PFSK-1 (cell line): ENCODE measurements at regions not wholly inside any gene's neighbourhood (a gene's known extent, or its start where the extent isn't known, plus 50 kb on each side); places are given as distances from the start of the nearest gene placed in this dataset.

Experiments
- POLR2AphosphoS5 ChIP-seq: IDR thresholded peaks from 2 replicates; pipeline ENCODE4 v1.6.1; 2012; ENCODE audit warnings: low read depth, mild to moderate bottlenecking, control low read depth, low read length, moderate library complexity
- TAF1 ChIP-seq: IDR thresholded peaks from 2 replicates; pipeline ENCODE4 v1.6.1; 2012; ENCODE audit warnings: low read length, control low read depth, borderline replicate concordance; ENCODE audit not compliant: insufficient read depth
- TF ChIP-seq, protein P1 (sequence below), 2 experiments: IDR thresholded peaks; 2 replicates each; pipeline versions ENCODE4 v1.6.1 to v1.8.0; 2011 to 2012; ENCODE audit warnings: low read depth in 2 of 2, low read length in 2 of 2, control low read depth in 1 of 2, inconsistent platforms in 1 of 2, mild to moderate bottlenecking in 1 of 2, moderate library complexity in 1 of 2; ENCODE audit not compliant: insufficient read depth in 1 of 2

DNA sequence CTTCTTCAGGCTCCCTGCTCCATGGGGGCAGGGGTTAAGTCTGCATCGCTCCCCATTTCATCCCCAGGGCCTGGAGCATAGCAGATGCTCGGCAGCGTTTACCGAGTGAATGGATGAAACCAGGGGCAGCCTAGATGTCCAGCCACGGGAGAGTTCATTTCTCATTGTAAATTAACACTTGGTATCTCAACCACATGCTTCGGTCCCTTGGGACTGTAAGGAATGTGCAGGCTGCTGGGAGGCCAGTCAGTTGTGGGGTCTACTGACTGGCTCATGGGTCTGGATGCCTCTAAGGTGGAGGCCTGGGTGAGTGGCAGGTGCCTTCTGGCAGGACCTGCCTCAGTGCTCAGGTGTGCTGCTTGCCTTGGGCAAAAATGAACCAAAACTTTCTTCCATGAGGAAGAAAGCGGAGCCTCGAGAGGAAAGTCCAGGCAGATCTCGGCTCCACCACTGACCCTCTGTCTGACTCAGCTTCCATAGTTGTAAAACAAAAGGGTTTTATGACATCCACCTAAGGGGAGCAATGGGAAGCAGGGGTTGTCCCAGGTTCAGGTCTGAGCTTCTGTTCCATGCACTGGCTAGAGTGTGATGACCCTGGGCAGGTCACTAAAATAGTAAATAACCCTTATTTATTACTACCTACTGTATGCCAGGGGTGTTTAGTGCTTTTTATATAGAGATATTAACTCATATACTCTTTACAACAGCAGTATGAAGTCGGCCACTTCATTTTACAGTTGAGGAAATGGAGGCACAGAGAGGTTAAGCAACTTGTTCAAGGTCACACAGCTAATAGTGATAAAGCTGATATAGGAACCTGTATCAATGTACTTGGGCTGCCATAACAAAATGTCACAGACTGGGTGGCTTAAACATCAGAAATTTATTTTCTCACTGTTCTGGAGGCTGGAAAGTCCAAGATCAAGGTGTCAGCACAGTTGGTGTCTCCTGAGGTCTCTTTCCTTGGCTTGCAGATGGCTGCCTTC, 144.3 kb upstream of the STX18 start:
- TF ChIP-seq, protein P1, sequence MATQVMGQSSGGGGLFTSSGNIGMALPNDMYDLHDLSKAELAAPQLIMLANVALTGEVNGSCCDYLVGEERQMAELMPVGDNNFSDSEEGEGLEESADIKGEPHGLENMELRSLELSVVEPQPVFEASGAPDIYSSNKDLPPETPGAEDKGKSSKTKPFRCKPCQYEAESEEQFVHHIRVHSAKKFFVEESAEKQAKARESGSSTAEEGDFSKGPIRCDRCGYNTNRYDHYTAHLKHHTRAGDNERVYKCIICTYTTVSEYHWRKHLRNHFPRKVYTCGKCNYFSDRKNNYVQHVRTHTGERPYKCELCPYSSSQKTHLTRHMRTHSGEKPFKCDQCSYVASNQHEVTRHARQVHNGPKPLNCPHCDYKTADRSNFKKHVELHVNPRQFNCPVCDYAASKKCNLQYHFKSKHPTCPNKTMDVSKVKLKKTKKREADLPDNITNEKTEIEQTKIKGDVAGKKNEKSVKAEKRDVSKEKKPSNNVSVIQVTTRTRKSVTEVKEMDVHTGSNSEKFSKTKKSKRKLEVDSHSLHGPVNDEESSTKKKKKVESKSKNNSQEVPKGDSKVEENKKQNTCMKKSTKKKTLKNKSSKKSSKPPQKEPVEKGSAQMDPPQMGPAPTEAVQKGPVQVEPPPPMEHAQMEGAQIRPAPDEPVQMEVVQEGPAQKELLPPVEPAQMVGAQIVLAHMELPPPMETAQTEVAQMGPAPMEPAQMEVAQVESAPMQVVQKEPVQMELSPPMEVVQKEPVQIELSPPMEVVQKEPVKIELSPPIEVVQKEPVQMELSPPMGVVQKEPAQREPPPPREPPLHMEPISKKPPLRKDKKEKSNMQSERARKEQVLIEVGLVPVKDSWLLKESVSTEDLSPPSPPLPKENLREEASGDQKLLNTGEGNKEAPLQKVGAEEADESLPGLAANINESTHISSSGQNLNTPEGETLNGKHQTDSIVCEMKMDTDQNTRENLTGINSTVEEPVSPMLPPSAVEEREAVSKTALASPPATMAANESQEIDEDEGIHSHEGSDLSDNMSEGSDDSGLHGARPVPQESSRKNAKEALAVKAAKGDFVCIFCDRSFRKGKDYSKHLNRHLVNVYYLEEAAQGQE (IDR thresholded peaks at IDR 0.05; ENCODE audit: insufficient read depth in 1 of 2, low read depth in 2 of 2, low read length in 2 of 2), result no peak
- TF ChIP-seq POLR2AphosphoS5 (no peak), TAF1 (no peak)
